AG09319 (cell line): ENCODE measurements at regions not wholly inside any gene's neighbourhood (a gene's known extent, or its start where the extent isn't known, plus 50 kb on each side); places are given as distances from the start of the nearest gene placed in this dataset.

Source experiments
- DNase-seq: peaks from one replicate; pipeline ENCODE4 v3.0.0-alpha.2; 2010; ENCODE audit warnings: low read depth; ENCODE audit errors: extremely low read depth
- CTCF ChIP-seq: IDR thresholded peaks from 2 replicates; pipeline ENCODE4 v1.5.1; 2011; ENCODE audit warnings: low read depth, mild to moderate bottlenecking, inconsistent platforms, low read length, moderate library complexity

- DNase-seq: no peak
- no peak for TF ChIP-seq CTCF
Measured at GRCh38 chr1:56167596-56167995, 411.8 kb downstream of the PLPP3 start.

GRCh38 chr1:56160773-56161315 is 418.5 kb downstream of the PLPP3 start:
- DNase-seq: no peak
- TF ChIP-seq CTCF: no peak

- no peak for TF ChIP-seq CTCF
- no peak for DNase-seq
Measured at GRCh38 chr1:56156971-56157876, 422.1 kb downstream of the PLPP3 start.

GRCh38 chr1:56153276-56153675 is 426.1 kb downstream of the PLPP3 start:
- DNase-seq: no peak
- no peak for TF ChIP-seq CTCF

GRCh38 chr1:56152635-56153034 is 426.7 kb downstream of the PLPP3 start:
- no peak for TF ChIP-seq CTCF
- no peak for DNase-seq

- no peak for TF ChIP-seq CTCF
- no peak for DNase-seq
Measured at GRCh38 chr1:56151402-56151801, 428.0 kb downstream of the PLPP3 start.

- DNase-seq: no peak
- TF ChIP-seq CTCF: no peak
Measured at GRCh38 chr1:56150441-56151215, 428.7 kb downstream of the PLPP3 start.
